OCI-LY3 (cell line): ENCODE measurements at regions not wholly inside any gene's neighbourhood (a gene's known extent, or its start where the extent isn't known, plus 50 kb on each side); places are given as distances from the start of the nearest gene placed in this dataset.

ENCODE experiments used
- EZH2phosphoT487 ChIP-seq: fragments of 200-600 bp; shearing (Covaris generic); IDR thresholded peaks from 2 replicates; pipeline ENCODE4 v1.6.1; 2018; ENCODE audit warnings: antibody characterized with exemption, mixed run types, low read depth
- TF ChIP-seq, protein P1 (sequence below): fragments of 200-600, 300-600 bp; sonication (generic); IDR thresholded peaks from 2 replicates; pipeline ENCODE4 v1.5.1; 2014; ENCODE audit warnings: antibody characterized with exemption, low read length, low read depth

DNA sequence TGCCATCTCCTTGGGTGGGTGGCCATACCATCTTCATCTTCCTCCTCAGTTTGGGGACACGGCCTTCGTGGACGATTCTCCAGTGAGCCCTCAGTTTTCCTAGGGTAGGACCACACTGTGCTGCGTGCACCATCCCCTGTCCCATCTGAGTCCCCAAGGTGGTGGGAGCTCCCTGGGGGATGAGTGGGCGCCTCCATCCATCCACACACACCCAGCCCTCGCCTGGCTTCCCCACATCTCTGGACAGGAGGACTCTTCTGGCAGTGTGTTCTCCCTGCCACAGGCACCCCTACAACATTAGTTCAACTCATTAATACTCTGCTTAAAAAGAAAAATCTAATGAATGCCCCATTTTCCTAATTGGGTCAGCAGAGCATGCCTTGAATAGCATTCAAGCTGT, 408.5 kb downstream of the SHANK2 start:
- TF ChIP-seq, protein P1, sequence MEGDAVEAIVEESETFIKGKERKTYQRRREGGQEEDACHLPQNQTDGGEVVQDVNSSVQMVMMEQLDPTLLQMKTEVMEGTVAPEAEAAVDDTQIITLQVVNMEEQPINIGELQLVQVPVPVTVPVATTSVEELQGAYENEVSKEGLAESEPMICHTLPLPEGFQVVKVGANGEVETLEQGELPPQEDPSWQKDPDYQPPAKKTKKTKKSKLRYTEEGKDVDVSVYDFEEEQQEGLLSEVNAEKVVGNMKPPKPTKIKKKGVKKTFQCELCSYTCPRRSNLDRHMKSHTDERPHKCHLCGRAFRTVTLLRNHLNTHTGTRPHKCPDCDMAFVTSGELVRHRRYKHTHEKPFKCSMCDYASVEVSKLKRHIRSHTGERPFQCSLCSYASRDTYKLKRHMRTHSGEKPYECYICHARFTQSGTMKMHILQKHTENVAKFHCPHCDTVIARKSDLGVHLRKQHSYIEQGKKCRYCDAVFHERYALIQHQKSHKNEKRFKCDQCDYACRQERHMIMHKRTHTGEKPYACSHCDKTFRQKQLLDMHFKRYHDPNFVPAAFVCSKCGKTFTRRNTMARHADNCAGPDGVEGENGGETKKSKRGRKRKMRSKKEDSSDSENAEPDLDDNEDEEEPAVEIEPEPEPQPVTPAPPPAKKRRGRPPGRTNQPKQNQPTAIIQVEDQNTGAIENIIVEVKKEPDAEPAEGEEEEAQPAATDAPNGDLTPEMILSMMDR, result no peak
- TF ChIP-seq EZH2phosphoT487, result no peak
